HCT116 (cell line): ENCODE measurements at regions not wholly inside any gene's neighbourhood (a gene's known extent, or its start where the extent isn't known, plus 50 kb on each side); places are given as distances from the start of the nearest gene placed in this dataset.
"Not testable (repeated sequence)": the region's sequence is repeated elsewhere in the genome, so short reads cannot be mapped to it uniquely, and the experiment has no call there.

Source experiments
- ATAC-seq: fragments of 200-7000 bp; cut with Tn5 transposase; 2 replicates; pipeline ENCODE4 v1.9.1; 2020; ENCODE audit warnings: mild to moderate bottlenecking, moderate library complexity
- BruUV-seq: library from RNA; stranded (reverse); fragments of 400-500 nt; replicated peaks from 2 replicates; lab custom pipeline; 2021; lab: Mats Ljungman, UMichigan
- CTCF ChIA-PET: fragments of 300-600 bp; sonication (Branson Sonifier 250); formaldehyde crosslinking; loops from one replicate; lab custom pipeline; 2021; ENCODE audit warnings: antibody characterized with exemption; lab: Charles Lee
- POLR2A ChIA-PET: fragments of 300-600, 350-600 bp; sonication (Branson Sonifier 250); formaldehyde crosslinking; loops from one replicate; lab custom pipeline; 2021; ENCODE audit warnings: antibody characterized with exemption; lab: Charles Lee
- RAD21 ChIA-PET, 2 experiments: fragments of 300-600 bp; sonication (Branson Sonifier 250); formaldehyde crosslinking; loops; one replicate each; lab custom pipeline; 2023; ENCODE audit warnings: low total read pairs in 2 of 2; ENCODE audit not compliant: uncharacterized antibody in 2 of 2, unreplicated experiment in 2 of 2, low non-redundant PET in 1 of 2; lab: Charles Lee
- DNase-seq: peaks from one replicate; pipeline ENCODE4 v3.0.0-alpha.2; 2010; ENCODE audit warnings: low read depth, low spot score
- H2AFZ ChIP-seq: fragments of 200-600 bp; shearing (Covaris generic), sonication (generic); 2 replicates; pipeline ENCODE4 v1.6.1; 2017; ENCODE audit warnings: low read depth, mixed run types, mixed read lengths, antibody characterized with exemption, low read length; ENCODE audit not compliant: poor library complexity, severe bottlenecking
- H3K27ac ChIP-seq: 2 replicates; pipeline ENCODE4 v1.5.1; 2012; ENCODE audit warnings: low read depth, low read length
- H3K27me3 ChIP-seq: fragments of 200-600 bp; sonication (generic); 2 replicates; pipeline ENCODE4 v1.6.1; 2016; ENCODE audit warnings: mixed run types, low read length, mixed read lengths; ENCODE audit not compliant: insufficient read depth
- H3K36me3 ChIP-seq, 2 experiments: fragments of 200-500 bp in 1 of 2; fragments of 200-600 bp in 1 of 2; sonication (Bioruptor generic) in 1 of 2; sonication (generic) in 1 of 2; 2 replicates each; pipeline versions ENCODE4 v1.5.1 to v1.6.1; 2014 to 2016; ENCODE audit warnings: low read length in 2 of 2, inconsistent platforms in 1 of 2, mixed read lengths in 1 of 2, mixed run types in 1 of 2; ENCODE audit not compliant: insufficient read depth in 2 of 2, control insufficient read depth in 1 of 2
- H3K4me1 ChIP-seq, 2 experiments: fragments of 200-600 bp in 1 of 2; sonication (generic) in 1 of 2; 2 replicates each; pipeline versions ENCODE4 v1.5.1 to v1.6.1; 2012 to 2017; ENCODE audit warnings: low read length in 2 of 2, inconsistent platforms in 1 of 2, mild to moderate bottlenecking in 1 of 2, mixed read lengths in 1 of 2, mixed run types in 1 of 2, moderate library complexity in 1 of 2; ENCODE audit not compliant: insufficient read depth in 2 of 2, control insufficient read depth in 1 of 2
- H3K4me2 ChIP-seq: fragments of 200-600 bp; sonication (generic); 2 replicates; pipeline ENCODE4 v1.6.1; 2017; ENCODE audit warnings: mixed run types, low read length, mixed read lengths
- H3K4me3 ChIP-seq, 2 experiments: fragments of 200-600 bp in 1 of 2; sonication (generic) in 1 of 2; replicated peaks in 1 of 2; 2 replicates each; pipeline ENCODE4 v1.5.1; 2011 to 2016; ENCODE audit warnings: low read length in 2 of 2, control low read depth in 1 of 2, low read depth in 1 of 2, mild to moderate bottlenecking in 1 of 2, mixed read lengths in 1 of 2, mixed run types in 1 of 2
- H3K79me2 ChIP-seq: fragments of 200-600 bp; sonication (generic); 2 replicates; pipeline ENCODE4 v1.6.1; 2017; ENCODE audit warnings: mild to moderate bottlenecking, mixed run types, low read length, moderate library complexity, mixed read lengths; ENCODE audit not compliant: insufficient read depth
- H3K9ac ChIP-seq: fragments of 200-600 bp; sonication (generic); 2 replicates; pipeline ENCODE4 v1.6.1; 2016; ENCODE audit warnings: low read length, mixed read lengths
- H3K9me2 ChIP-seq: fragments of 200-600 bp; sonication (generic), shearing (Covaris generic); 2 replicates; pipeline ENCODE4 v1.6.1; 2017; ENCODE audit warnings: mixed run types, mild to moderate bottlenecking, moderate library complexity; ENCODE audit not compliant: insufficient read depth
- H3K9me3 ChIP-seq, 2 experiments: fragments of 200-500 bp in 1 of 2; fragments of 200-600 bp in 1 of 2; sonication (Bioruptor generic) in 1 of 2; sonication (generic) in 1 of 2; 2 replicates each; pipeline ENCODE4 v1.6.1; 2014 to 2017; ENCODE audit warnings: low read length in 2 of 2, mixed read lengths in 2 of 2, inconsistent platforms in 1 of 2, low read depth in 1 of 2, mild to moderate bottlenecking in 1 of 2, mixed run types in 1 of 2, moderate library complexity in 1 of 2; ENCODE audit not compliant: control insufficient read depth in 1 of 2, insufficient read depth in 1 of 2
- H4K20me1 ChIP-seq: fragments of 200-600 bp; sonication (generic), shearing (Covaris generic); 2 replicates; pipeline ENCODE4 v1.6.1; 2017; ENCODE audit warnings: mixed run types, mild to moderate bottlenecking, moderate library complexity; ENCODE audit not compliant: insufficient read depth
- RAD21 ChIP-seq: IDR thresholded peaks from 2 replicates; pipeline ENCODE4 v1.6.1; 2012; ENCODE audit warnings: low read depth, mild to moderate bottlenecking
- intact Hi-C: fragments of 100-400 bp; cut with micrococcal nuclease; formaldehyde crosslinking; loops from 2 replicates; pipeline ENCODE4 v1.10.0; 2022

DNA sequence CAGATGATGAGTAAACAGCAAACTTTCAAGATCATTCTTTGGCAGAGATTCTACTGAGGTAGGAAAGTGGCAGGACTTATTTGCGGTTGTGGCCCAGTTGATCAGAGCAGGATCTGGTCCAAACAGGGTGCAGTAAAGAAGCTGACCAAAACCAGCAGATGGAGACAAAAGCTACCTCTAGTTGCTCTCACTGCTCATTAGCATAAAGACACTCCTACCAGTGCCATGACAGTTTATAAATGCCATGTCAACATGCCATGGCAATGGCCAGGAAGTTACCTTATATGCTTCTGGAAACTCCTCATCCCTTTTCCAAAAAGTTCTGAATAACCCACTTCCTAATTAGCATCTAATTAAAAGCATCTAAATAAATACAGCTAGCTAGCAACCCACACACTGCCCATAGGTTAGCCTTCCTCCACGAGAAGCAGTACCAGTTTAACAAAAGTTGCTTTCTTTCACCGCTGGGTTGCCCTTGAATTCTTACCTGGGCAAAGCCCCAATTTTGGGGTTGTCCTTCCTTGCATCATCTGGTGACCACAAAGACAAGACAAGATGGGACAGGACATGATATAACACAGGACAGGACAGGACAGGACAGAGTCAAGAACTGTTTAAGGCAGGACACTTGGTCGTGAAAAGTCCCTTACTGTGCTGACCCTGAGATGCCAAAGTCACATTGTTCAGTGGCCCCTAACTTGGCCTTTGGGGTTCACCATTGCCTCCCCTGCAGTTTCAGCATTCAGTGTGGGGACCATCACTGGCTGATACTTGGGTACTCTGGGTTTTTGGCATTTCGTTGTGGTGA is 59.2 kb downstream of the PPIAL4D start:
- peak; percentile 94 for ATAC-seq
- H3K27me3 ChIP-seq, H3K79me2 ChIP-seq, CTCF ChIA-PET, DNase-seq, H3K9me3 ChIP-seq, BruUV-seq, H3K9ac ChIP-seq, H3K4me2 ChIP-seq, H3K4me1 ChIP-seq, H3K27ac ChIP-seq, POLR2A ChIA-PET, H4K20me1 ChIP-seq, intact Hi-C loops, H3K36me3 ChIP-seq, RAD21 ChIA-PET, H2AFZ ChIP-seq, H3K9me2 ChIP-seq, H3K4me3 ChIP-seq: not testable (repeated sequence)
- TF ChIP-seq RAD21 = 0 out of 2 replicates have a peak, but pooled peaks have one; percentile 4

DNA sequence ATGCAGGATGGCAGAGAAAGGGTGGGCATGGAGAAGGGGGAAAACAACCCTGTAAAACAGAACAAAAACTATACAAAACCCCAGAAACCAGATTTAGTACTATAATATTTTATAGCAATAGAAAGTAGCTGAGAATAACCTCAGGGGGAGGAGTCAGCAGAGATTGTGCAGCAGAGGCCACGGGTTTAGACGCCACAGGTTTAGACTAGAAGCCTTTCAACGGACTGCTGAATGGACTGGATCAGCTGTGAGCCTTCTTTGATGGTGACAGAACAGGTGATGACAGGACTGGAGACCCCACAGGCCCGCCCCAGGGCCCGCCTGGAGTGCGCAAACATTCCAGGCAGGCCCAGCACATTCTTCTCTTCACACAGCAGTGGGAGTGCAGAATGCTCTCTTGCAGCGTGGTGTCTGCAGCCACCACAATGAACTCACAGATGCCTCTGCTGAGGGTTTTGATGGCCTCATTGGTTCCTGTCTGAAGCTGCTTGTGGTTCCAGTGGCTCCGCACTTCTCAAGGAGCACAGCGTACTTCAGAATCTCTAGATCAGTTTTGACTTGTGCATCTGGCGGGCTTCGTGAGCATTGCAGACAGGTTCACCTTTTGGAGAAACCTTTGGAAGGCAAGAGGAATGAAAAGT is 65.6 kb downstream of the PPIAL4D start:
- H3K79me2 ChIP-seq, intact Hi-C loops, H4K20me1 ChIP-seq, H3K4me3 ChIP-seq, H3K36me3 ChIP-seq, DNase-seq, H3K27ac ChIP-seq, H3K9me2 ChIP-seq, H3K9ac ChIP-seq, ATAC-seq, POLR2A ChIA-PET, H3K4me1 ChIP-seq, H3K27me3 ChIP-seq, BruUV-seq, H3K9me3 ChIP-seq, H3K4me2 ChIP-seq, H2AFZ ChIP-seq, RAD21 ChIA-PET, CTCF ChIA-PET: not testable (repeated sequence)

DNA sequence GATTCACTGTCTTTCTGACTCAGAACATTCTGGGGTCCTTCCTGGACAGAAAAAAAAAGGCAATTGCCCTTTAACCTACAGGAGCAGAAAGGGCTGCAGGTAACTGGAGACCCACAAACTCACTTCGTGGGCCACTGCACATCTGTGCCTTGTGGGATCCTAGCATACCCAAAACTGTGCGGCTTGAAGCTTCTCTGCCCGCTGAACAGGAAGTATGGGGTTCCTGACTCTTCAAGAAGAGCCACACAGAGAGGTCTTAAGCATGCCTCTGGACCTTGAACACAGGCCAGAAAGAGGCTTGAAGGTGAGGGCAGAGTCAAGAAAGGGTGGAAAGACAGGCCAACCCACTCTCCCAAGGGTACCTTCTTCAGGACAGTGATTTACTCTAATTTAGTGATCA is 67.6 kb downstream of the PPIAL4D start:
- H2AFZ ChIP-seq, RAD21 ChIA-PET, intact Hi-C loops, H3K36me3 ChIP-seq, DNase-seq, CTCF ChIA-PET, H3K4me2 ChIP-seq, ATAC-seq, H3K27me3 ChIP-seq, H3K9ac ChIP-seq, H3K9me3 ChIP-seq, BruUV-seq, H3K9me2 ChIP-seq, H3K4me3 ChIP-seq, H3K79me2 ChIP-seq, H3K4me1 ChIP-seq, H3K27ac ChIP-seq, POLR2A ChIA-PET, H4K20me1 ChIP-seq: not testable (repeated sequence)

DNA sequence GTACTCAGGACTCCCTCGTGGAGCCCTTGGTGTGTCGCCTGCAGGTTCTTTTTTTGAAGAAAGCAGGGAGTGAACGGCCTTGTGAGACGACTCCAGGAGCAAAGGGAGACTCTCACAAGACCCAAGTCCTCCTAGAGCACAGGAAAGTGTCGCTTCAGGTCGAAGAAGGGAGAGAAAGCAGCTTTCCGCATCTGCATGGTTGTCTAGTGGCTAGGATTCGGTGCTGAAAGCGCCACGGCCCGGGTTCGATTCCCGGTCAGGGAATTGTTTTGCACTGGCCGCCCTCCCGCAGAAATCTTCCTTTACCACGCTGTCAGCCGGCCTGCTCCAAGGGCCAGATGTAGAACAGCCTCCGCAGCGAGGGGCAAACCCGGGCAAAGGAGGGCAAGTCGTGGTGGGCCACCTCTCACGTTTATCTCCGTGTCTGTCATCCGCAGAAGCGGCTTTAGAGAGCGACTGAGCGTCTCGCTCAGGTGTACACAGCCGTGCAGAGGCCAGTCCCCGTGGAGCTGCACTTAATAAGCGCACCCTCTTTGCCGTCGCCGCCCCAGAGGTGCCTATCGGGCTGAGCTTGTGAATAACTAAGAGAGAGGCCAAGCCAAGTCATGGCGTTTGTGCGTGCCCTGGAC is 72.6 kb downstream of the FAM72D start:
- H3K9me3 ChIP-seq, H3K36me3 ChIP-seq, H2AFZ ChIP-seq, H3K4me3 ChIP-seq, H4K20me1 ChIP-seq, H3K9ac ChIP-seq, H3K4me1 ChIP-seq, RAD21 ChIA-PET, DNase-seq, H3K4me2 ChIP-seq, H3K27me3 ChIP-seq, BruUV-seq, H3K27ac ChIP-seq, H3K9me2 ChIP-seq, H3K79me2 ChIP-seq, ATAC-seq, POLR2A ChIA-PET, intact Hi-C loops, CTCF ChIA-PET: not testable (repeated sequence)
